Left lung (tissue), 4 donors: ENCODE measurements at regions not wholly inside any gene's neighbourhood (a gene's known extent, or its start where the extent isn't known, plus 50 kb on each side); places are given as distances from the start of the nearest gene placed in this dataset.

Experiments used
- ATAC-seq: fragments of 200-7000 bp; cut with Tn5 transposase; one replicate; pipeline ENCODE4 v1.9.1; 2020; ENCODE audit warnings: moderate library complexity
- DNase-seq, 4 donors: peaks; one replicate each; pipeline ENCODE4 v3.0.0-alpha.2; 2013 to 2020
- H3K27ac ChIP-seq, 2 donors: fragments of 200-600 bp; sonication (generic) in 1 of 2; one replicate each; pipeline versions ENCODE4 v1.5.0 to v1.8.0; 2020 to 2021
- H3K27me3 ChIP-seq, 2 donors: fragments of 200-600 bp; sonication (generic) in 1 of 2; one replicate each; pipeline versions ENCODE4 v1.5.0 to v1.8.0; 2020 to 2021
- H3K36me3 ChIP-seq, 2 donors: fragments of 200-600 bp; sonication (generic) in 1 of 2; one replicate each; pipeline versions ENCODE4 v1.5.0 to v1.8.0; 2020 to 2021
- H3K4me1 ChIP-seq, 2 donors: fragments of 200-600 bp; one replicate each; pipeline ENCODE4 v1.8.0; 2021
- H3K4me3 ChIP-seq, 2 donors: fragments of 200-600 bp; sonication (generic) in 1 of 2; one replicate each; pipeline versions ENCODE4 v1.5.0 to v1.8.0; 2020 to 2021; ENCODE audit warnings: mild to moderate bottlenecking in 1 of 2
- H3K9me3 ChIP-seq, 2 donors: fragments of 200-600 bp; sonication (generic) in 1 of 2; one replicate each; pipeline versions ENCODE4 v1.5.0 to v1.8.0; 2020 to 2021
- intact Hi-C, 2 donors: fragments of 100-400 bp; cut with DNase I; formaldehyde crosslinking; loops; one replicate each; pipeline versions ENCODE4 v1.11.2 to v1.14.2; 2022
- TF ChIP-seq, protein P1 (sequence below), 2 donors: fragments of 200-600 bp; sonication (generic) in 1 of 2; IDR thresholded peaks; one replicate each; pipeline versions ENCODE4 v1.5.0 to v1.8.0; 2021; ENCODE audit warnings: antibody characterized with exemption in 2 of 2
- donor health status: DM: no; HTN: yes; CAD: no.
- donor health status: DM: no; HTN: no; CAD: no.

DNA sequence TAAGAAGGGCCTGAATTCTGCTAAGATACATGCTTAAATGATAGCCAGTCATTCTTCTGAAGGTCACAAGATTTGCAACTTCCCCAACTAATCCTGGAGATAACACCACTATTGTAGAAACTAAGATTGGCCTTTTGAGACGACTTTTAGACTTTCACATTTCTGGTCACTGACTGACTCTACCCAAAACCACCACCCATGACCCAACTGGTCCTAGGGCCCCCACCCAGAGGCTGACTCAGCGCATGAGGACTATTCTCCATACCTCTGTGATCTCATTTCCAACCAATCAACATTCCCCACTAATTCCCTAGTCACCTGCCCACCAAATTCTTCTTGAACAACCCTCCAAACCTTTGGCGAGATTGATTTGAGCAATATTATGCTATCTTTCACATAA is 1299.0 kb downstream of the CDH11 start:
- ATAC-seq: no peak
- no peak for DNase-seq
- H3K4me3 ChIP-seq: no peak overlapping the region
- H3K4me1 ChIP-seq: no peaks in the 10 kb centered on the region
- intact Hi-C loops: no loop called here
- TF ChIP-seq, protein P1, sequence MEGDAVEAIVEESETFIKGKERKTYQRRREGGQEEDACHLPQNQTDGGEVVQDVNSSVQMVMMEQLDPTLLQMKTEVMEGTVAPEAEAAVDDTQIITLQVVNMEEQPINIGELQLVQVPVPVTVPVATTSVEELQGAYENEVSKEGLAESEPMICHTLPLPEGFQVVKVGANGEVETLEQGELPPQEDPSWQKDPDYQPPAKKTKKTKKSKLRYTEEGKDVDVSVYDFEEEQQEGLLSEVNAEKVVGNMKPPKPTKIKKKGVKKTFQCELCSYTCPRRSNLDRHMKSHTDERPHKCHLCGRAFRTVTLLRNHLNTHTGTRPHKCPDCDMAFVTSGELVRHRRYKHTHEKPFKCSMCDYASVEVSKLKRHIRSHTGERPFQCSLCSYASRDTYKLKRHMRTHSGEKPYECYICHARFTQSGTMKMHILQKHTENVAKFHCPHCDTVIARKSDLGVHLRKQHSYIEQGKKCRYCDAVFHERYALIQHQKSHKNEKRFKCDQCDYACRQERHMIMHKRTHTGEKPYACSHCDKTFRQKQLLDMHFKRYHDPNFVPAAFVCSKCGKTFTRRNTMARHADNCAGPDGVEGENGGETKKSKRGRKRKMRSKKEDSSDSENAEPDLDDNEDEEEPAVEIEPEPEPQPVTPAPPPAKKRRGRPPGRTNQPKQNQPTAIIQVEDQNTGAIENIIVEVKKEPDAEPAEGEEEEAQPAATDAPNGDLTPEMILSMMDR (IDR thresholded peaks at IDR 0.05): no peak
- H3K27ac ChIP-seq: no peak overlapping the region
- H3K36me3 ChIP-seq: no peaks in the 10 kb centered on the region
- peaks cover 0 to 4% of the 10 kb centered on the region in 2 donors for H3K9me3 ChIP-seq
- H3K27me3 ChIP-seq: no peaks in the 10 kb centered on the region

DNA sequence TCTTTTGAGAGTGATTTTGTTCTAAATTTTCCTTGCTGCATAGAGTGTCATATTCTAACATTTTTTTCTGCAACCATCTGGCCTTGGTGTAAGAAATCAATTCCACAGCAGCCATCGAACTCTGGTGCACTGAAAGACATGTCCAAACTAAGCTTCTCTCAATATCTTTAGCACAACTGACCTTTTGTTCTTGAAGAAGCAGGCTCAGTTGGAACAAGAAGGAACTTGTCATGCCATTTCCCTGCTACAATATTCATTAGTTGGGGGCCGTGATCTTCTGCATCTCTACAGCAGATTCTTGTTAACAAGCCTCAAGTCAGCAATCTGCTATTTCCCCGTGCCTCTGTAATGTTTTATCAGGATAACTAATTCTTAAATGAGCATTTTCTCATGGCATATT is 1305.6 kb downstream of the CDH11 start:
- Histone ChIP-seq H3K4me1 (no peaks in the 10 kb centered on the region), H3K36me3 (no peaks in the 10 kb centered on the region), H3K27ac (no peak overlapping the region), H3K4me3 (no peak overlapping the region), H3K9me3 (peaks cover 0 to 4% of the 10 kb centered on the region in 2 donors), H3K27me3 (no peaks in the 10 kb centered on the region)
- no peak for ATAC-seq
- no peak for DNase-seq
- intact Hi-C loops: no loop called here
- TF ChIP-seq, protein P1 (IDR thresholded peaks at IDR 0.05): no peak

DNA sequence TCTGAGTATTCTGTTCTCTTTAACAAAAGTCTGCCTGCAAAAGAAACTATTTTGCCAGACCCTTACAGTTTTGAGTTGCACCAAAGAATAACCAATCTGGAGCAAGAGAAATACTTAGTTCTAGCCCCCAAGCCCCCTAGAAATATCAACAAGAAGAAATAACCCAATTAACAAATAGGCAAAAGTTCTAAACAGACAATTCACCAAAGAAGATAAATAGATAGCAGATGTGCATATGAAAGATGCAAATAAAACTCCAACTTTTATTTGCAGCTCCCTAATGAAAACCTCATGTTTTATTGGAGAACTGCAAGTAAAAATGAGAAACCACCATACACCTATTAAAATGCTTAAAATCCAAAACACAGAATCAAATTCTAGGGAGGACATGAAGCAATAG is 1308.0 kb downstream of the CDH11 start:
- TF ChIP-seq, protein P1 (IDR thresholded peaks at IDR 0.05): no peak

DNA sequence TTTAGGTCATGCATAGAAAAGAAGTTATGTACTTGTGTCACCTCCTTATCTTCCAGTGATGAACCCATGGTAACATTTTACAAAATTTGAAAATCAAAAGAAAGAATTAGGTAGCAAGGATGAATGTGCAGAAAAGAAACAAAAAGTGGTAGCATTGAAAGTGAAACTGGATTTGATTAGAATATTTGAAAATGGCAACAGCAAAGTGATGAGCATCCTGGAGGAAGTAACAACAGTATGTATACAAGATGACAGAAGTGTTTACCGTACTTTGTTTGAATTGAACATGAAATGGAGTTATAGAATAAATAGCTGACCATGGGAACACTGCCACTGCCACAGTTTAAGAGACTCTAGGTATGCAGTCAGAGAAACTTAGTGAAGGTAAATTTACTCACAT is 1313.1 kb downstream of the CDH11 start:
- H3K4me1 ChIP-seq: no peaks in the 10 kb centered on the region
- H3K9me3 ChIP-seq: no peaks in the 10 kb centered on the region
- ATAC-seq (no peak), DNase-seq (no peak)
- intact Hi-C loops: no loop called here
- H3K4me3 ChIP-seq: no peak overlapping the region
- TF ChIP-seq, protein P1 (IDR thresholded peaks at IDR 0.05): no peak
- H3K27ac ChIP-seq: no peak overlapping the region
- H3K27me3 ChIP-seq: no peaks in the 10 kb centered on the region
- H3K36me3 ChIP-seq: no peaks in the 10 kb centered on the region

More for the DNA sequence above, 1308.0 kb downstream of the CDH11 start:
- Histone ChIP-seq H3K27ac (no peak overlapping the region), H3K36me3 (no peaks in the 10 kb centered on the region), H3K9me3 (no peaks in the 10 kb centered on the region), H3K4me1 (no peaks in the 10 kb centered on the region), H3K27me3 (no peaks in the 10 kb centered on the region), H3K4me3 (no peak overlapping the region)
- intact Hi-C loops: no loop called here
- DNase-seq (no peak), ATAC-seq (no peak)

GRCh38 chr16:63806794-63807506 is 1314.9 kb downstream of the CDH11 start:
- intact Hi-C loops: no loop called here
- Histone ChIP-seq H3K4me1 (no peaks in the 10 kb centered on the region), H3K9me3 (no peaks in the 10 kb centered on the region), H3K36me3 (no peaks in the 10 kb centered on the region), H3K27me3 (no peaks in the 10 kb centered on the region), H3K4me3 (no peak overlapping the region), H3K27ac (no peak overlapping the region)
- no peak for DNase-seq
- TF ChIP-seq, protein P1 (IDR thresholded peaks at IDR 0.05): no peak
- ATAC-seq: no peak
